ENCODE measurements at regions not wholly inside any gene's neighbourhood (a gene's known extent, or its start where the extent isn't known, plus 50 kb on each side); places are given as distances from the start of the nearest gene placed in this dataset.

GRCh38 chr6:14862845-14863244, 383.0 kb upstream of the JARID2 start:
- H3K9me3 ChIP-seq (ENCODE audit: control insufficient read depth in 1 of 2, insufficient read depth in 1 of 2, low read depth in 1 of 2, low read length in 2 of 2) = no peaks in the 10 kb centered on the region
- no peak overlapping the region for H3K4me3 ChIP-seq (replicated peaks in 1 of 2; ENCODE audit: low read depth in 1 of 2, low read length in 2 of 2)
- no peak overlapping the region for H3K27ac ChIP-seq (ENCODE audit: low read depth, low read length)
- H2AFZ ChIP-seq (ENCODE audit: low read depth, low read length, poor library complexity, severe bottlenecking) = no peak overlapping the region
- ChIA-PET RAD21 (ENCODE audit: low non-redundant PET in 1 of 2, low total read pairs in 2 of 2, uncharacterized antibody in 2 of 2, unreplicated experiment in 2 of 2) (no interaction called here), POLR2A (no interaction called here), CTCF (no interaction called here)
- no peaks in the 10 kb centered on the region for H4K20me1 ChIP-seq (ENCODE audit: insufficient read depth)
- H3K36me3 ChIP-seq (ENCODE audit: control insufficient read depth in 1 of 2, insufficient read depth in 2 of 2, low read length in 2 of 2) = no peaks in the 10 kb centered on the region
- no peaks in the 10 kb centered on the region for H3K79me2 ChIP-seq (ENCODE audit: insufficient read depth, low read length)
- intact Hi-C loops (cut with micrococcal nuclease) = no loop called here
- no peaks in the 10 kb centered on the region for H3K27me3 ChIP-seq (ENCODE audit: insufficient read depth, low read length)
- H3K4me1 ChIP-seq (ENCODE audit: control insufficient read depth in 1 of 2, insufficient read depth in 2 of 2, low read length in 2 of 2) = no peaks in the 10 kb centered on the region
- ATAC-seq (no peak), DNase-seq (ENCODE audit: low read depth, low spot score) (no peak)
- no peaks in the 10 kb centered on the region for H3K9me2 ChIP-seq (ENCODE audit: insufficient read depth)
- no peak overlapping the region for H3K9ac ChIP-seq (ENCODE audit: low read length)
- no peak for TF ChIP-seq SRF (IDR thresholded peaks at IDR 0.05; ENCODE audit: low read depth)
- TF ChIP-seq ZNF274 (IDR thresholded peaks at IDR 0.05; ENCODE audit: low read depth, low read length) = no peak
- TF ChIP-seq EGR1 (IDR thresholded peaks at IDR 0.05; ENCODE audit: low read depth) = no peak
- TF ChIP-seq ZFX (IDR thresholded peaks at IDR 0.05) = no peak
- TF ChIP-seq EZH2phosphoT487 (IDR thresholded peaks at IDR 0.05; ENCODE audit: borderline replicate concordance) = no peak
- TF ChIP-seq REST (IDR thresholded peaks at IDR 0.05; ENCODE audit: low read depth) = no peak
- TF ChIP-seq EZH2 (IDR thresholded peaks at IDR 0.05) = no peak
- TF ChIP-seq POLR2AphosphoS5 (IDR thresholded peaks at IDR 0.05; ENCODE audit: low read depth, low read length) = no peak
- no peak for TF ChIP-seq MAX (IDR thresholded peaks at IDR 0.05)
- TF ChIP-seq YY1 (IDR thresholded peaks at IDR 0.05; ENCODE audit: extremely low read depth, insufficient replicate concordance, low read depth, low read length) = no peak
- no peak for TF ChIP-seq RAD21 (IDR thresholded peaks at IDR 0.05; ENCODE audit: low read depth)
- TF ChIP-seq ATF3 (IDR thresholded peaks at IDR 0.05) = no peak
- TF ChIP-seq ZBTB33 (IDR thresholded peaks at IDR 0.05; ENCODE audit: extremely low read depth, insufficient replicate concordance, low read length) = no peak
- no peak for TF ChIP-seq JUND (IDR thresholded peaks at IDR 0.05)
- TF ChIP-seq CEBPB (IDR thresholded peaks at IDR 0.05; ENCODE audit: low read depth) = no peak
- no peak for TF ChIP-seq TCF7L2 (IDR thresholded peaks at IDR 0.05; ENCODE audit: borderline replicate concordance, extremely low read depth, insufficient read depth, insufficient read length)
- TF ChIP-seq POLR2A (IDR thresholded peaks at IDR 0.05; ENCODE audit: borderline replicate concordance, extremely low read depth, insufficient read depth, insufficient read length) = no peak
- no peak for TF ChIP-seq SP1 (IDR thresholded peaks at IDR 0.05; ENCODE audit: low read depth)
- TF ChIP-seq CTCF (IDR thresholded peaks at IDR 0.05 in 2 of 3, conservative IDR thresholded peaks at IDR 0.05 in 1 of 3; ENCODE audit: borderline replicate concordance in 1 of 3, insufficient read depth in 1 of 3, low read depth in 2 of 3, low read length in 2 of 3) = no peak
- BruUV-seq (replicated peaks) = no TSS peak
- no peak overlapping the region for H3K4me2 ChIP-seq (ENCODE audit: low read length)

Data from HCT116 (cell line).